Transverse colon (tissue), 4 donors: ENCODE measurements at regions not wholly inside any gene's neighbourhood (a gene's known extent, or its start where the extent isn't known, plus 50 kb on each side); places are given as distances from the start of the nearest gene placed in this dataset.

Source experiments
- DNase-seq: peaks from one replicate; pipeline ENCODE4 v3.0.0-alpha.2; 2019
- H3K27ac ChIP-seq, 4 donors: fragments of 200-600 bp; sonication (generic); 2 replicates each; pipeline ENCODE4 v1.5.1; 2016 to 2018; ENCODE audit warnings: inconsistent platforms in 4 of 4
- H3K27me3 ChIP-seq: fragments of 200-600 bp; sonication (generic); 2 replicates; pipeline ENCODE4 v1.5.1; 2017; ENCODE audit warnings: inconsistent platforms
- H3K36me3 ChIP-seq, 4 donors: fragments of 200-600 bp; sonication (generic); 2 replicates each; pipeline ENCODE4 v1.5.1; 2017 to 2019; ENCODE audit warnings: inconsistent platforms in 4 of 4
- H3K4me1 ChIP-seq, 4 donors: fragments of 200-600 bp; sonication (generic); 2 replicates each; pipeline ENCODE4 v1.5.1; 2017 to 2020; ENCODE audit warnings: inconsistent platforms in 4 of 4
- H3K4me3 ChIP-seq, 4 donors: fragments of 200-600 bp; sonication (generic); 1 replicate in 1 of 4; 2 replicates in 3 of 4; pipeline versions ENCODE4 v1.5.1 to v1.6.1; 2017 to 2019; ENCODE audit warnings: inconsistent platforms in 4 of 4
- H3K9me3 ChIP-seq, 2 donors: fragments of 200-600 bp; sonication (generic); 2 replicates each; pipeline ENCODE4 v1.5.1; 2017 to 2019; ENCODE audit warnings: inconsistent platforms in 2 of 2
- EP300 ChIP-seq: sonication (generic); formaldehyde crosslinking; IDR thresholded peaks from one replicate; pipeline ENCODE4 v1.6.1; 2017; ENCODE audit warnings: antibody characterized with exemption, low read depth
- POLR2A ChIP-seq: fragments of 450-650 bp; IDR thresholded peaks from one replicate; pipeline ENCODE4 v1.6.1; 2016; ENCODE audit warnings: antibody characterized with exemption, mild to moderate bottlenecking, moderate library complexity
- POLR2AphosphoS5 ChIP-seq, 3 donors: sonication (generic); formaldehyde crosslinking; IDR thresholded peaks; one replicate each; pipeline ENCODE4 v1.6.1; 2016; ENCODE audit warnings: antibody characterized with exemption in 3 of 3
- WGBS, 2 donors: methylation state at CpG; one replicate each; pipeline ENCODE4 v1.1.5; 2018; ENCODE audit warnings: low coverage in 1 of 2; 5-methylcytosine and 5-hydroxymethylcytosine counted together
- in situ Hi-C, 4 donors: fragments of 200-750 bp; cut with MboI; loops; one replicate each; pipeline versions ENCODE4 v1.15.0 to v1.15.1; 2017; ENCODE audit warnings: low sequenced_read_pairs in 3 of 4, low pct_ligation_motif_present in 1 of 4, low pct_unique_long_range_greater_than_20kb in 1 of 4
- intact Hi-C: fragments of 100-400 bp; cut with DNase I; formaldehyde crosslinking; loops from one replicate; pipeline ENCODE4 v1.15.1; 2023; ENCODE audit warnings: low total_unique reads
- TF ChIP-seq, protein P1 (sequence below), 5 experiments: fragments of 200-600 bp in 3 of 5; fragments of 450-650 bp in 2 of 5; sonication (generic) in 3 of 5; IDR thresholded peaks; 1 replicate in 2 of 5; 2 replicates in 3 of 5; pipeline ENCODE4 v1.5.1; 2016 to 2017; ENCODE audit warnings: antibody characterized with exemption in 5 of 5, inconsistent platforms in 3 of 5, mild to moderate bottlenecking in 2 of 5, moderate library complexity in 1 of 5

DNA sequence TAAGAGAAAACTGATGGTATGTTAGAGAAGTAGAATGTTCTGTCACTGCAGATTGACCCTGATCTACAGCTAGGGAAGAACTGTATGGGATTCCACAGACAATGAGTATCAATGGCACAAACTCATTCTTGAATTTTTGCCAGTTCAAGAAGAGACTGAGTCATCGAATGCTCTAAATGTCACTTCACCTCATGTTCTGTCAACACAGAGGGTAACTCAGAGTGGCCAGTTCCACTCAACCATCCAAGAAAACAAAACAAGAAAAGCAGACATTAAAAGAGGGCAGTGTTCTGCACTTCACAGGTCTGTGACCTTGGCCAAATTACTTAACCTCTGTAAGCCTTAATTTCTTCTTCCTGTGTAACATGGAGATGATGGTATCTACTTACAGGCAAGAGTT is 132.2 kb upstream of the HMHB1 start:
- Histone ChIP-seq H3K9me3 (no peaks in the 10 kb centered on the region), H3K27me3 (no peaks in the 10 kb centered on the region), H3K36me3 (no peaks in the 10 kb centered on the region), H3K27ac (no peak overlapping the region), H3K4me3 (no peak overlapping the region), H3K4me1 (no peaks in the 10 kb centered on the region)
- no peak for TF ChIP-seq POLR2A
- TF ChIP-seq, protein P1, sequence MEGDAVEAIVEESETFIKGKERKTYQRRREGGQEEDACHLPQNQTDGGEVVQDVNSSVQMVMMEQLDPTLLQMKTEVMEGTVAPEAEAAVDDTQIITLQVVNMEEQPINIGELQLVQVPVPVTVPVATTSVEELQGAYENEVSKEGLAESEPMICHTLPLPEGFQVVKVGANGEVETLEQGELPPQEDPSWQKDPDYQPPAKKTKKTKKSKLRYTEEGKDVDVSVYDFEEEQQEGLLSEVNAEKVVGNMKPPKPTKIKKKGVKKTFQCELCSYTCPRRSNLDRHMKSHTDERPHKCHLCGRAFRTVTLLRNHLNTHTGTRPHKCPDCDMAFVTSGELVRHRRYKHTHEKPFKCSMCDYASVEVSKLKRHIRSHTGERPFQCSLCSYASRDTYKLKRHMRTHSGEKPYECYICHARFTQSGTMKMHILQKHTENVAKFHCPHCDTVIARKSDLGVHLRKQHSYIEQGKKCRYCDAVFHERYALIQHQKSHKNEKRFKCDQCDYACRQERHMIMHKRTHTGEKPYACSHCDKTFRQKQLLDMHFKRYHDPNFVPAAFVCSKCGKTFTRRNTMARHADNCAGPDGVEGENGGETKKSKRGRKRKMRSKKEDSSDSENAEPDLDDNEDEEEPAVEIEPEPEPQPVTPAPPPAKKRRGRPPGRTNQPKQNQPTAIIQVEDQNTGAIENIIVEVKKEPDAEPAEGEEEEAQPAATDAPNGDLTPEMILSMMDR (IDR thresholded peaks at IDR 0.05): no peak
- TF ChIP-seq POLR2AphosphoS5 (IDR thresholded peaks at IDR 0.05): no peak
- no peak for TF ChIP-seq EP300
- DNase-seq: no peak
- in situ Hi-C loops: no loop called here
- 53 to 71% methylated on average over 1 of the region's 1 CpG for WGBS, 2 donors
- intact Hi-C loops: no loop called here

DNA sequence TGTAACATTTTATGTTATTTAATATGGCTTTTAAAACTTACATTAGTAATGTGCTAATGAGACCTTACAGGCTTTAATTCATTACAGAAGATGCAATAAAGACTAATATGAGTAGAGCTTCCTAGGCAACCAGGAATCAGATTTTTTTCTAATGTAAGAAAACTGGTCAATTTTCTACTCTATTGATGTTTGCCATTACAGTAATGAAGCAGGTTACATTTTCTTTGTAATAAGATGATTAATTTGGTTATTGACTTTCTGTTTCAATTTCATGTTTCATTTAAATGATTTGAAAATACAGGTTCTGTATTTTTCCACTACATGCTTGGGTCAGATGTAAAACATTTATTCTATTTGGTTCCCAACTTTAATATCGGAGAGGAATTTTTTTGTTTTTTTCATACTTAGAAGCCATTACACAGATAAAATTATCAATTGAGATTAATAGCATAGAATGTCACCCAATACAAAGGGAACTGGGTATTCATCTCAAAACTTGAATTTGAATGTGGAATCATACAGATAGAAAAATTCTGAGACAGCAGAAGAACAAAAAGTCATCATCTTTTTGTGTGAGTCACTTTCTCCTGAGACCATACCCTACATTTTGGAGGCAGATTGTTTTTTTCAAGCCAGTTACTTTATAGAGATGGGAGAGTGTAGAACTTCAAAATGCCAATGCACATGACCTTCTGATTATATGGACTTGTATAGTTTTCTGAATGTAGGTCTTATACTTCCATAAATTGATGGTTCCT is 133.6 kb upstream of the HMHB1 start:
- in situ Hi-C loops: no loop called here

DNA sequence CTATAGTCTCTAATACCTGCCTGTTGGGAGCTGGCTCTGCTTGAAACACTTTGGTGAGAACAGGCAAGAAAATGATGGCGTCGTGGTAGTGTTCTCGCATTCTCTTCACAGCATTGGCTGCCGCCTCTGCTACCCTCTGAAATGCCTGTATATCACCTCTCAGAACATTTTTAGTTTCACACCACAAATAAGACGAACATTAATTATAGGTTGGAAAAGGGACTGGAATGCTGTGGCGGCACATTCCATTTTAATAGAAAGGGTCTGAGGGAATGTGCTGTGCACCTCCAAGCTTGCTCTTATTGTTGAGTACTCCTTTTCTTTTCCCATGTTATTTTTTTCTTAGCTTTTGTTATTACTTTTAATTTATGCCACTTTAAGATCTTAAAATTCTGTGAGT is 134.6 kb upstream of the HMHB1 start:
- intact Hi-C loops: no loop called here
- DNase-seq: no peak
- TF ChIP-seq, protein P1 (IDR thresholded peaks at IDR 0.05): no peak
- TF ChIP-seq POLR2A: no peak
- no peak for TF ChIP-seq EP300
- TF ChIP-seq POLR2AphosphoS5 (IDR thresholded peaks at IDR 0.05): no peak
- Histone ChIP-seq H3K4me3 (no peak overlapping the region), H3K4me1 (no peaks in the 10 kb centered on the region), H3K9me3 (no peaks in the 10 kb centered on the region), H3K27ac (no peak overlapping the region), H3K27me3 (no peaks in the 10 kb centered on the region), H3K36me3 (no peaks in the 10 kb centered on the region)
- in situ Hi-C loops: no loop called here
- WGBS, 2 donors: 92 to 95% methylated on average over 6 of the region's 6 CpGs

More for the DNA sequence above, 133.6 kb upstream of the HMHB1 start:
- no peaks in the 10 kb centered on the region for H3K27me3 ChIP-seq
- H3K9me3 ChIP-seq: no peaks in the 10 kb centered on the region
- DNase-seq: no peak
- TF ChIP-seq POLR2A (no peak), EP300 (no peak), POLR2AphosphoS5 (IDR thresholded peaks at IDR 0.05) (no peak)
- TF ChIP-seq, protein P1 (IDR thresholded peaks at IDR 0.05): no peak
- no peaks in the 10 kb centered on the region for H3K4me1 ChIP-seq
- intact Hi-C loops: no loop called here
- no peaks in the 10 kb centered on the region for H3K36me3 ChIP-seq
- no peak overlapping the region for H3K4me3 ChIP-seq
- 96 to 100% methylated on average over 1 of the region's 1 CpG for WGBS, 2 donors
- H3K27ac ChIP-seq: no peak overlapping the region

DNA sequence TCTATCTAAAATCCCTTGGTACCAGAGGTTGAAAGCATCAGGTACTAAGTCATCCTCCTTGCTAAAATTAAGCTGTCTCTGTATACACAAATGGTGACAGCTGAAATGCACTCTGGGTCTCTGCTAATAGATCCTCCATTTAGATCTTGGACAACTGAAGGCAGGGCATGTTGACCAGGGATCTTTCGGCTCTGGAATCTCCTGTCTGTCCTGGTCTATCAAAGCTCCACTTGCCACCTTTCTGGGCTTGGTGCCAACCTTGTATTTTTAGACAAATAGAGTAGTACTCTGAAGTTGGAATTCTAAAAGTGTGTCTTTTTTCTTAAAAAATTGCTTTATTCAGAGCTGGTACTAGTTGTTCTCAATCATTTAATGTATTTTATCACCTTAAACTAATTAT is 135.2 kb upstream of the HMHB1 start:
- WGBS, 2 donors: 79 to 83% methylated on average over 1 of the region's 1 CpG
- Histone ChIP-seq H3K27ac (no peak overlapping the region), H3K4me1 (no peaks in the 10 kb centered on the region), H3K9me3 (no peaks in the 10 kb centered on the region), H3K27me3 (no peaks in the 10 kb centered on the region), H3K4me3 (no peak overlapping the region), H3K36me3 (no peaks in the 10 kb centered on the region)
- no peak for DNase-seq
- in situ Hi-C loops: no loop called here
- TF ChIP-seq, protein P1 (IDR thresholded peaks at IDR 0.05): no peak
- TF ChIP-seq POLR2A: no peak
- no peak for TF ChIP-seq POLR2AphosphoS5 (IDR thresholded peaks at IDR 0.05)
- no peak for TF ChIP-seq EP300
- intact Hi-C loops: no loop called here
